Tibial artery (tissue), 4 donors: ENCODE measurements at regions not wholly inside any gene's neighbourhood (a gene's known extent, or its start where the extent isn't known, plus 50 kb on each side); places are given as distances from the start of the nearest gene placed in this dataset.
"Not testable (repeated sequence)": the region's sequence is repeated elsewhere in the genome, so short reads cannot be mapped to it uniquely, and the experiment has no call there.

Source experiments
- DNase-seq, 2 donors: peaks; one replicate each; pipeline ENCODE4 v3.0.0-alpha.2; 2019
- H3K27ac ChIP-seq, 2 donors: fragments of 200-600 bp; sonication (generic) in 1 of 2; 1 replicate in 1 of 2; 2 replicates in 1 of 2; pipeline ENCODE4 v1.5.1; 2018 to 2019; ENCODE audit warnings: mild to moderate bottlenecking in 1 of 2
- H3K27me3 ChIP-seq, 2 donors: fragments of 200-600 bp; sonication (generic) in 1 of 2; one replicate each; pipeline versions ENCODE4 v1.5.1 to v1.6.0; 2016 to 2019
- H3K36me3 ChIP-seq, 3 donors: fragments of 200-600 bp; sonication (generic) in 2 of 3; one replicate each; pipeline ENCODE4 v1.5.1; 2016 to 2019; ENCODE audit warnings: mild to moderate bottlenecking in 2 of 3
- H3K4me1 ChIP-seq, 4 donors: fragments of 200-600 bp; sonication (generic) in 2 of 4; 1 replicate in 3 of 4; 2 replicates in 1 of 4; pipeline ENCODE4 v1.5.1; 2016 to 2019
- H3K4me3 ChIP-seq, 2 donors: fragments of 200-600 bp; sonication (generic) in 1 of 2; 1 replicate in 1 of 2; 2 replicates in 1 of 2; pipeline ENCODE4 v1.5.1; 2018 to 2019; ENCODE audit warnings: mild to moderate bottlenecking in 2 of 2
- H3K9me3 ChIP-seq, 3 donors: fragments of 200-600 bp; sonication (generic) in 1 of 3; one replicate each; pipeline ENCODE4 v1.5.1; 2016 to 2019
- CTCF ChIP-seq, 2 experiments: fragments of 200-600 bp in 1 of 2; fragments of 450-650 bp in 1 of 2; IDR thresholded peaks; one replicate each; pipeline ENCODE4 v1.5.1; 2017 to 2019; ENCODE audit warnings: antibody characterized with exemption in 2 of 2, mild to moderate bottlenecking in 1 of 2, moderate library complexity in 1 of 2
- intact Hi-C: fragments of 100-400 bp; cut with DNase I; formaldehyde crosslinking; loops from one replicate; pipeline ENCODE4 v1.15.0; 2023; ENCODE audit warnings: low total_unique reads

- intact Hi-C loops: no loop called here
- Histone ChIP-seq H3K4me3 (no peak overlapping the region), H3K9me3 (no peaks in the 10 kb centered on the region), H3K4me1 (no peaks in the 10 kb centered on the region), H3K27me3 (no peaks in the 10 kb centered on the region), H3K27ac (no peak overlapping the region), H3K36me3 (no peaks in the 10 kb centered on the region)
- no peak for TF ChIP-seq CTCF (IDR thresholded peaks at IDR 0.05)
- DNase-seq: no peak
Observed at GRCh38 chr1:73854527-73854926, 343.4 kb downstream of the LRRIQ3 start.

GRCh38 chr1:73842436-73842835 is 355.5 kb downstream of the LRRIQ3 start:
- H3K4me3 ChIP-seq: no peak overlapping the region
- DNase-seq: no peak
- no peak overlapping the region for H3K27ac ChIP-seq
- no peaks in the 10 kb centered on the region for H3K4me1 ChIP-seq
- TF ChIP-seq CTCF (IDR thresholded peaks at IDR 0.05): no peak
- H3K36me3 ChIP-seq: no peaks in the 10 kb centered on the region
- no peaks in the 10 kb centered on the region for H3K27me3 ChIP-seq
- intact Hi-C loops: no loop called here
- H3K9me3 ChIP-seq: no peaks in the 10 kb centered on the region

GRCh38 chr1:73839922-73840321 is 358.1 kb downstream of the LRRIQ3 start:
- TF ChIP-seq CTCF (IDR thresholded peaks at IDR 0.05): no peak
- Histone ChIP-seq H3K27me3 (no peaks in the 10 kb centered on the region), H3K9me3 (no peaks in the 10 kb centered on the region), H3K36me3 (no peaks in the 10 kb centered on the region), H3K4me3 (no peak overlapping the region), H3K27ac (no peak overlapping the region), H3K4me1 (no peaks in the 10 kb centered on the region)
- intact Hi-C loops: no loop called here
- DNase-seq: no peak

- TF ChIP-seq CTCF (IDR thresholded peaks at IDR 0.05): no peak
- H3K4me1 ChIP-seq: peaks cover 0 to 5% (median 0%) of the 10 kb centered on the region in 4 donors
- H3K9me3 ChIP-seq: no peaks in the 10 kb centered on the region
- H3K36me3 ChIP-seq: no peaks in the 10 kb centered on the region
- H3K27me3 ChIP-seq: no peaks in the 10 kb centered on the region
- intact Hi-C loops: no loop called here
- no peak overlapping the region for H3K27ac ChIP-seq
- DNase-seq: no peak
- H3K4me3 ChIP-seq: no peak overlapping the region
Observed at GRCh38 chr1:73832276-73833181, 365.4 kb downstream of the LRRIQ3 start.

GRCh38 chr1:73827283-73827682 is 370.7 kb downstream of the LRRIQ3 start:
- H3K27me3 ChIP-seq, intact Hi-C loops, H3K4me1 ChIP-seq: not testable (repeated sequence)

GRCh38 chr1:73824065-73824464 is 373.9 kb downstream of the LRRIQ3 start:
- Histone ChIP-seq H3K36me3 (no peaks in the 10 kb centered on the region), H3K9me3 (no peaks in the 10 kb centered on the region), H3K4me1 (no peaks in the 10 kb centered on the region), H3K27me3 (no peaks in the 10 kb centered on the region), H3K4me3 (no peak overlapping the region), H3K27ac (no peak overlapping the region)
- TF ChIP-seq CTCF (IDR thresholded peaks at IDR 0.05): no peak
- intact Hi-C loops: no loop called here
- DNase-seq: no peak

More at GRCh38 chr1:73827283-73827682, 370.7 kb downstream of the LRRIQ3 start:
- not testable (repeated sequence) for DNase-seq, H3K36me3 ChIP-seq, H3K9me3 ChIP-seq, H3K4me3 ChIP-seq, H3K27ac ChIP-seq
